H1 (cell line): ENCODE measurements at regions not wholly inside any gene's neighbourhood (a gene's known extent, or its start where the extent isn't known, plus 50 kb on each side); places are given as distances from the start of the nearest gene placed in this dataset.
"Not testable (repeated sequence)": the region's sequence is repeated elsewhere in the genome, so short reads cannot be mapped to it uniquely, and the experiment has no call there.

Experiments
- CEBPB ChIP-seq: IDR thresholded peaks from 2 replicates; pipeline ENCODE4 v1.6.1; 2012; ENCODE audit warnings: low read depth, low read length
- EZH2 ChIP-seq: fragments of 200-600 bp; sonication (generic); IDR thresholded peaks from 2 replicates; pipeline ENCODE4 v1.7.1; 2012; ENCODE audit warnings: low read depth, mild to moderate bottlenecking, moderate library complexity, low read length, inconsistent platforms; ENCODE audit not compliant: severe bottlenecking
- POLR2A ChIP-seq, 2 experiments: IDR thresholded peaks; 1 replicate in 1 of 2; 2 replicates in 1 of 2; pipeline ENCODE4 v1.6.1; 2011; ENCODE audit warnings: low read depth in 2 of 2, low read length in 2 of 2, mild to moderate bottlenecking in 2 of 2; ENCODE audit errors: control extremely low read depth in 1 of 2
- POLR2AphosphoS5 ChIP-seq: IDR thresholded peaks from 2 replicates; pipeline ENCODE4 v1.6.1; 2011; ENCODE audit warnings: low read depth, low read length
- SUZ12 ChIP-seq: fragments of 200-600 bp; sonication (generic); IDR thresholded peaks from 2 replicates; pipeline ENCODE4 v1.6.1; 2012; ENCODE audit warnings: mild to moderate bottlenecking, inconsistent platforms, low read length, moderate library complexity, mixed read lengths
- TAF1 ChIP-seq: IDR thresholded peaks from 2 replicates; pipeline ENCODE4 v1.6.1; 2011; ENCODE audit warnings: mild to moderate bottlenecking, low read depth, low read length
- TF ChIP-seq, protein P1 (sequence below), 3 experiments: IDR thresholded peaks; 1 replicate in 2 of 3; 2 replicates in 1 of 3; pipeline versions ENCODE4 v1.5.1 to v1.6.1; 2011; ENCODE audit warnings: low read length in 3 of 3, mild to moderate bottlenecking in 3 of 3, inconsistent platforms in 2 of 3, low read depth in 1 of 3, moderate library complexity in 1 of 3; ENCODE audit not compliant: insufficient read depth in 1 of 3; ENCODE audit errors: control extremely low read depth in 1 of 3
- TF ChIP-seq, protein P2 (sequence below): IDR thresholded peaks from 2 replicates; pipeline ENCODE4 v1.6.1; 2011; ENCODE audit warnings: low read length, improper control_type of control experiment
- TF ChIP-seq, protein P3 (sequence below): IDR thresholded peaks from 2 replicates; pipeline ENCODE4 v1.6.1; 2012; ENCODE audit warnings: inconsistent platforms

DNA sequence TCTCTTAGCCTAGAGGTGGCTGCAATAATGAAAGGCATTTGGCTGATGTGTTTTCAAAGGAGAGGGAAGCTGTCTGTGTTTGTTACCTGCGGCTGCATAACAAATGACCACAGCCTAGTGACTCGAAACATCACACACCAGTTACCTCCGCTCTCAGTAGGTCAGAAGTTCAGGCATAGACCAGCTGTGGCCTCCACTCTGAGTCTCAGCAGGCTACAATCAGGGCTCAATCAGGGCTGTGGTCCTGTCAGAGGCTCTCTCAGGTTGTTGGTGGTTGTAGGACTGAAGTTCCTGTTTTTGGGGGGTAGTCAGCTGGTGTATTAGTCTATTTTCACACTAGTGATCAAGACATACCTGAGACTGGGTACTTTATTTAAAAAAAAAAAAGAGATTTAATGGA lies 1381.5 kb downstream of the CDH12 start:
- TF ChIP-seq, protein P1, sequence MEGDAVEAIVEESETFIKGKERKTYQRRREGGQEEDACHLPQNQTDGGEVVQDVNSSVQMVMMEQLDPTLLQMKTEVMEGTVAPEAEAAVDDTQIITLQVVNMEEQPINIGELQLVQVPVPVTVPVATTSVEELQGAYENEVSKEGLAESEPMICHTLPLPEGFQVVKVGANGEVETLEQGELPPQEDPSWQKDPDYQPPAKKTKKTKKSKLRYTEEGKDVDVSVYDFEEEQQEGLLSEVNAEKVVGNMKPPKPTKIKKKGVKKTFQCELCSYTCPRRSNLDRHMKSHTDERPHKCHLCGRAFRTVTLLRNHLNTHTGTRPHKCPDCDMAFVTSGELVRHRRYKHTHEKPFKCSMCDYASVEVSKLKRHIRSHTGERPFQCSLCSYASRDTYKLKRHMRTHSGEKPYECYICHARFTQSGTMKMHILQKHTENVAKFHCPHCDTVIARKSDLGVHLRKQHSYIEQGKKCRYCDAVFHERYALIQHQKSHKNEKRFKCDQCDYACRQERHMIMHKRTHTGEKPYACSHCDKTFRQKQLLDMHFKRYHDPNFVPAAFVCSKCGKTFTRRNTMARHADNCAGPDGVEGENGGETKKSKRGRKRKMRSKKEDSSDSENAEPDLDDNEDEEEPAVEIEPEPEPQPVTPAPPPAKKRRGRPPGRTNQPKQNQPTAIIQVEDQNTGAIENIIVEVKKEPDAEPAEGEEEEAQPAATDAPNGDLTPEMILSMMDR (IDR thresholded peaks at IDR 0.05; ENCODE audit: control extremely low read depth in 1 of 3, insufficient read depth in 1 of 3, low read depth in 1 of 3, low read length in 3 of 3) = not testable (repeated sequence)
- TF ChIP-seq POLR2A (IDR thresholded peaks at IDR 0.05; ENCODE audit: control extremely low read depth in 1 of 2, low read depth in 2 of 2, low read length in 2 of 2); EZH2; SUZ12; TAF1; CEBPB; POLR2AphosphoS5: not testable (repeated sequence)
- TF ChIP-seq, protein P2, sequence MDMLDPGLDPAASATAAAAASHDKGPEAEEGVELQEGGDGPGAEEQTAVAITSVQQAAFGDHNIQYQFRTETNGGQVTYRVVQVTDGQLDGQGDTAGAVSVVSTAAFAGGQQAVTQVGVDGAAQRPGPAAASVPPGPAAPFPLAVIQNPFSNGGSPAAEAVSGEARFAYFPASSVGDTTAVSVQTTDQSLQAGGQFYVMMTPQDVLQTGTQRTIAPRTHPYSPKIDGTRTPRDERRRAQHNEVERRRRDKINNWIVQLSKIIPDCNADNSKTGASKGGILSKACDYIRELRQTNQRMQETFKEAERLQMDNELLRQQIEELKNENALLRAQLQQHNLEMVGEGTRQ = not testable (repeated sequence)
- TF ChIP-seq, protein P3, sequence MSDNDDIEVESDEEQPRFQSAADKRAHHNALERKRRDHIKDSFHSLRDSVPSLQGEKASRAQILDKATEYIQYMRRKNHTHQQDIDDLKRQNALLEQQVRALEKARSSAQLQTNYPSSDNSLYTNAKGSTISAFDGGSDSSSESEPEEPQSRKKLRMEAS = not testable (repeated sequence)
